ENCODE measurements at regions not wholly inside any gene's neighbourhood (a gene's known extent, or its start where the extent isn't known, plus 50 kb on each side); places are given as distances from the start of the nearest gene placed in this dataset.

DNA sequence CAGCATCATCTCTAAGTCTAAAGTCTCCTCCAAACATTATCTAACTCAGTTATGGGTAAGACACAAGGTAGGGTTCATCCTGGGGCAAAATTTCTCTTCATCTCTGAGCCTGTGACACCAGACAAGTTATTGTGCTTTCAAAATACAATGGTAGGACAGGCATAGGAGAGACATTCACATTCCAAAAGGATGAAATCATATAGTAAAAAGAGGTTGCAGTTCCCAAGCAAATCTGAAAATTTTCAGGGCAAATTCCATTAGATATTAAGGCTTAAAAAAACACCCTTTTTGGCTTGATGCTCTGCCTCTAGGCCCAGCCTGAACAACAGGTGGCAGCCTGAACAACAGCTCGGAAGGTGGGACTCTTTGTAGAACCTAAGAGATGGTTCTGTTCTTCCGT lies 448.3 kb upstream of the SLIT2 start:
- Histone ChIP-seq H3K27ac (no peak overlapping the region), H3K27me3 (no peaks in the 10 kb centered on the region), H3K4me1 (peaks cover 0 to 8% (median 2%) of the 10 kb centered on the region in 4 donors), H3K9me3 (no peaks in the 10 kb centered on the region), H3K4me3 (no peak overlapping the region), H3K36me3 (no peaks in the 10 kb centered on the region)
- WGBS, 2 donors, result 71 to 86% methylated on average over 2 of the region's 2 CpGs
- intact Hi-C loops (cut with DNase I), result no loop called here
- DNase-seq, result no peak
- TF ChIP-seq, protein P1, sequence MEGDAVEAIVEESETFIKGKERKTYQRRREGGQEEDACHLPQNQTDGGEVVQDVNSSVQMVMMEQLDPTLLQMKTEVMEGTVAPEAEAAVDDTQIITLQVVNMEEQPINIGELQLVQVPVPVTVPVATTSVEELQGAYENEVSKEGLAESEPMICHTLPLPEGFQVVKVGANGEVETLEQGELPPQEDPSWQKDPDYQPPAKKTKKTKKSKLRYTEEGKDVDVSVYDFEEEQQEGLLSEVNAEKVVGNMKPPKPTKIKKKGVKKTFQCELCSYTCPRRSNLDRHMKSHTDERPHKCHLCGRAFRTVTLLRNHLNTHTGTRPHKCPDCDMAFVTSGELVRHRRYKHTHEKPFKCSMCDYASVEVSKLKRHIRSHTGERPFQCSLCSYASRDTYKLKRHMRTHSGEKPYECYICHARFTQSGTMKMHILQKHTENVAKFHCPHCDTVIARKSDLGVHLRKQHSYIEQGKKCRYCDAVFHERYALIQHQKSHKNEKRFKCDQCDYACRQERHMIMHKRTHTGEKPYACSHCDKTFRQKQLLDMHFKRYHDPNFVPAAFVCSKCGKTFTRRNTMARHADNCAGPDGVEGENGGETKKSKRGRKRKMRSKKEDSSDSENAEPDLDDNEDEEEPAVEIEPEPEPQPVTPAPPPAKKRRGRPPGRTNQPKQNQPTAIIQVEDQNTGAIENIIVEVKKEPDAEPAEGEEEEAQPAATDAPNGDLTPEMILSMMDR (IDR thresholded peaks at IDR 0.05), result no peak
- TF ChIP-seq POLR2AphosphoS5 (IDR thresholded peaks at IDR 0.05) (no peak), EP300 (IDR thresholded peaks at IDR 0.05) (no peak), POLR2A (IDR thresholded peaks at IDR 0.05) (no peak)

GRCh38 chr4:19793831-19794230 lies 457.9 kb upstream of the SLIT2 start:
- TF ChIP-seq, protein P1 (IDR thresholded peaks at IDR 0.05), result no peak
- no peak for TF ChIP-seq POLR2A (IDR thresholded peaks at IDR 0.05)
- no peak for TF ChIP-seq EP300 (IDR thresholded peaks at IDR 0.05)
- TF ChIP-seq POLR2AphosphoS5 (IDR thresholded peaks at IDR 0.05), result no peak
- Histone ChIP-seq H3K4me1 (no peaks in the 10 kb centered on the region), H3K36me3 (no peaks in the 10 kb centered on the region), H3K9me3 (no peaks in the 10 kb centered on the region), H3K27ac (no peak overlapping the region), H3K4me3 (no peak overlapping the region), H3K27me3 (no peaks in the 10 kb centered on the region)
- no peak for DNase-seq
- intact Hi-C loops (cut with DNase I), result no loop called here

GRCh38 chr4:19791422-19792123 lies 460.1 kb upstream of the SLIT2 start:
- intact Hi-C loops (cut with DNase I), result no loop called here
- TF ChIP-seq EP300 (IDR thresholded peaks at IDR 0.05), result no peak
- no peak for TF ChIP-seq POLR2A (IDR thresholded peaks at IDR 0.05)
- TF ChIP-seq, protein P1 (IDR thresholded peaks at IDR 0.05), result no peak
- TF ChIP-seq POLR2AphosphoS5 (IDR thresholded peaks at IDR 0.05), result no peak
- WGBS, 2 donors, result 59 to 77% methylated on average over 5 of the region's 5 CpGs
- H3K9me3 ChIP-seq, result no peaks in the 10 kb centered on the region
- no peaks in the 10 kb centered on the region for H3K36me3 ChIP-seq
- no peaks in the 10 kb centered on the region for H3K4me1 ChIP-seq
- no peak overlapping the region for H3K4me3 ChIP-seq
- no peaks in the 10 kb centered on the region for H3K27me3 ChIP-seq
- DNase-seq, result no peak
- no peak overlapping the region for H3K27ac ChIP-seq

- no peaks in the 10 kb centered on the region for H3K27me3 ChIP-seq
Observed at GRCh38 chr4:19786616-19787015, 465.1 kb upstream of the SLIT2 start.

More at GRCh38 chr4:19786616-19787015, 465.1 kb upstream of the SLIT2 start:
- Histone ChIP-seq H3K36me3 (no peaks in the 10 kb centered on the region), H3K27ac (no peak overlapping the region), H3K4me3 (no peak overlapping the region), H3K9me3 (peaks cover 0 to 8% (median 4%) of the 10 kb centered on the region in 4 donors), H3K4me1 (no peaks in the 10 kb centered on the region)
- intact Hi-C loops (cut with DNase I), result no loop called here
- no peak for TF ChIP-seq EP300 (IDR thresholded peaks at IDR 0.05)
- TF ChIP-seq POLR2AphosphoS5 (IDR thresholded peaks at IDR 0.05), result no peak
- TF ChIP-seq, protein P1 (IDR thresholded peaks at IDR 0.05), result no peak
- no peak for TF ChIP-seq POLR2A (IDR thresholded peaks at IDR 0.05)
- no peak for DNase-seq
- 35 to 56% methylated on average over 1 of the region's 1 CpG for WGBS, 2 donors

All from sigmoid colon (tissue), 6 donors.